Smooth muscle cell (in vitro differentiated cells): ENCODE measurements at regions not wholly inside any gene's neighbourhood (a gene's known extent, or its start where the extent isn't known, plus 50 kb on each side); places are given as distances from the start of the nearest gene placed in this dataset.

Experiments used
- DNase-seq: peaks from one replicate; lab custom pipeline; 2025; ENCODE audit not compliant: unreplicated experiment; lab: John Stamatoyannopoulos, UW
- H2AFZ ChIP-seq: fragments of 200-600 bp; sonication (generic); 2 replicates; pipeline ENCODE4 v1.6.0; 2016; ENCODE audit warnings: antibody characterized with exemption, low read depth, mild to moderate bottlenecking
- H3F3A ChIP-seq: fragments of 200-600 bp; sonication (generic); 2 replicates; pipeline ENCODE4 v1.6.0; 2017; ENCODE audit warnings: antibody characterized with exemption, low read depth
- H3K27ac ChIP-seq: fragments of 200-600 bp; sonication (generic); 2 replicates; pipeline ENCODE4 v1.5.1; 2016; ENCODE audit warnings: low read depth, mild to moderate bottlenecking
- H3K27me3 ChIP-seq: fragments of 200-600 bp; sonication (generic); 2 replicates; pipeline ENCODE4 v1.6.1; 2016; ENCODE audit warnings: low read depth, mild to moderate bottlenecking
- H3K36me3 ChIP-seq: fragments of 200-600 bp; sonication (generic); 2 replicates; pipeline ENCODE4 v1.5.1; 2016; ENCODE audit warnings: low read depth
- H3K4me1 ChIP-seq: fragments of 200-600 bp; sonication (generic); 2 replicates; pipeline ENCODE4 v1.5.1; 2016; ENCODE audit warnings: low read depth
- H3K4me2 ChIP-seq: fragments of 200-600 bp; sonication (generic); 2 replicates; pipeline ENCODE4 v1.6.0; 2016; ENCODE audit warnings: mild to moderate bottlenecking
- H3K4me3 ChIP-seq: fragments of 200-600 bp; sonication (generic); 2 replicates; pipeline ENCODE4 v1.5.1; 2016; ENCODE audit warnings: mild to moderate bottlenecking
- H3K79me2 ChIP-seq: fragments of 200-600 bp; sonication (generic); 2 replicates; pipeline ENCODE4 v1.6.0; 2016; ENCODE audit warnings: low read depth, mild to moderate bottlenecking
- H3K9ac ChIP-seq: fragments of 200-600 bp; sonication (generic); 2 replicates; pipeline ENCODE4 v1.6.0; 2016; ENCODE audit warnings: low read depth
- H3K9me3 ChIP-seq: fragments of 200-600 bp; sonication (generic); replicated peaks from 2 replicates; pipeline ENCODE4 v1.5.1; 2016; ENCODE audit warnings: low read depth
- H4K20me1 ChIP-seq: fragments of 200-600 bp; sonication (generic); 2 replicates; pipeline ENCODE4 v1.6.0; 2016; ENCODE audit warnings: low read depth
- WGBS: methylation state at CpG from one replicate; pipeline ENCODE4 v1.1.7; 2016; ENCODE audit warnings: low lambda C conversion rate; 5-methylcytosine and 5-hydroxymethylcytosine counted together
- TF ChIP-seq, protein P1 (sequence below): fragments of 200-600 bp; sonication (generic); IDR thresholded peaks from 2 replicates; pipeline ENCODE4 v1.5.1; 2017; ENCODE audit warnings: borderline replicate concordance, mild to moderate bottlenecking, antibody characterized with exemption; ENCODE audit not compliant: insufficient read depth, poor library complexity, severe bottlenecking

DNA sequence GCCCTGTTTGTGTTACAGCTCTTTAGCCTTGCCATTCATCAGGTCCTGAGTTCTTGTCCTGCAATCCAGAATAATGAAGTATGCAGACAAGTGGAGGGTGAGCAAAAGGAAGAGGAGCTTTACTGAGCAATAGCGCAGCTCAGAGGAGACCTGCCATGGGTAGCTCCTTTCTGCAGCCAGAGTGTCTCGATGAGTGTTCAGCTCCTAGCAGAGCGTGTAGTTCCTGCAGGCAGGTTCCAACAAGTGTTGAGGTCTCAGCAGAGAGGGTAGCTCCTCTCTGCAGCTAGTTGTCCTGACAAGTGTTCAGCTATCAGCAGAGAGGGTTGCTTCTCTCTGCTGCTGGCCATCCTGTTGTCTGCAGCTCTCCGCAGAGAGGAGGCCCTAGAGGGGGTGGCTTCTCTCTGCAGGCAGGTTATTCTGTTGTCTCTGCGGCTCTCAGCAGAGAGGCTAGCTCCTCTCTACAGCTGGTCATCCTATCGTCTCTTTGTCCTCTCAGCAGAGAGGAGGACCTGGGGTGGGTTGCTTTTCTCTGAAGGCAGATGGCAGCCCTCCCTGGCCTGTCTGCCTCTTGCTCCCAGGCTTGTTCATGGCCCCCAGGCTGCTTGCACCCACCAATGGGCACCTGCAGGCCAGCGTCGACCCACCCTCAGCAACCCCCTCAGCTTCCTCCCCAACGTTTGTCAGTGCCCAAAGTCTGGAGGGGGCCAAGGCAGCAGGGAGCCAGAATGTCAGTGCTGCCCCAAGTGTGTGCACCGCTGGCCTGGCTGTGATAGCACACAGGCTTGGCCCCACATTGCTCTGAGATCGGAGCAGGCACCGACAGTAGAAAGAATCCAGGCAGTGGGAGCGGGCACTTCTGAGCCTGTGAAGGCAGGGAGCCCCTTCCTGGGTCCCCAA lies 112.5 kb upstream of the RUNX3 start:
- no peaks in the 10 kb centered on the region for H3K27me3 ChIP-seq
- H3F3A ChIP-seq, result no peaks in the 10 kb centered on the region
- H3K9ac ChIP-seq, result no peak overlapping the region
- no peak overlapping the region for H2AFZ ChIP-seq
- no peak overlapping the region for H3K4me3 ChIP-seq
- DNase-seq, result no peak
- H3K79me2 ChIP-seq, result no peaks in the 10 kb centered on the region
- H3K4me1 ChIP-seq, result no peaks in the 10 kb centered on the region
- H3K4me2 ChIP-seq, result no peak overlapping the region
- H3K9me3 ChIP-seq, result no peaks in the 10 kb centered on the region
- H3K27ac ChIP-seq, result no peak overlapping the region
- H4K20me1 ChIP-seq, result no peaks in the 10 kb centered on the region
- H3K36me3 ChIP-seq, result no peaks in the 10 kb centered on the region
- TF ChIP-seq, protein P1, sequence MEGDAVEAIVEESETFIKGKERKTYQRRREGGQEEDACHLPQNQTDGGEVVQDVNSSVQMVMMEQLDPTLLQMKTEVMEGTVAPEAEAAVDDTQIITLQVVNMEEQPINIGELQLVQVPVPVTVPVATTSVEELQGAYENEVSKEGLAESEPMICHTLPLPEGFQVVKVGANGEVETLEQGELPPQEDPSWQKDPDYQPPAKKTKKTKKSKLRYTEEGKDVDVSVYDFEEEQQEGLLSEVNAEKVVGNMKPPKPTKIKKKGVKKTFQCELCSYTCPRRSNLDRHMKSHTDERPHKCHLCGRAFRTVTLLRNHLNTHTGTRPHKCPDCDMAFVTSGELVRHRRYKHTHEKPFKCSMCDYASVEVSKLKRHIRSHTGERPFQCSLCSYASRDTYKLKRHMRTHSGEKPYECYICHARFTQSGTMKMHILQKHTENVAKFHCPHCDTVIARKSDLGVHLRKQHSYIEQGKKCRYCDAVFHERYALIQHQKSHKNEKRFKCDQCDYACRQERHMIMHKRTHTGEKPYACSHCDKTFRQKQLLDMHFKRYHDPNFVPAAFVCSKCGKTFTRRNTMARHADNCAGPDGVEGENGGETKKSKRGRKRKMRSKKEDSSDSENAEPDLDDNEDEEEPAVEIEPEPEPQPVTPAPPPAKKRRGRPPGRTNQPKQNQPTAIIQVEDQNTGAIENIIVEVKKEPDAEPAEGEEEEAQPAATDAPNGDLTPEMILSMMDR, result no peak
- 78% methylated on average over 13 of the region's 13 CpGs for WGBS

DNA sequence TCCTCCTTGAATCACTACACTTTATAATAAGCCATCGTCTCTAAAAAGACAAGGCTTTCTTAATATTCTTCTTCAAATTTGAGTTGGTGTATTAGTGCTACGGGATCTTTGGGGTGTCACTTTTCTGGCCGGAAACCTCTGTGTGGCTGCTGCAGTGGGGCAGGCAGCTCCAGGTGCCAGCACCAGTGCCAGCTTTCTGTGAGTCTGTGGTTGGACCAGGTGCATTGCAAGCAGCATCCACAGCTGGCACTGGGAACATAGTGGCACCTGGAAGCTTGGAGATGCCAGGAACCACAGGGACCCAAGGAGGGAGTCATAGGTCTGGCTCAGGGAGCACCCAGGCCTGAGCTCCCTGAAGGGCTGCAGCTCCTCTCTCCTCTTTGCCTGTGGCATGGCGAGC lies 111.8 kb upstream of the RUNX3 start:
- Histone ChIP-seq H3K36me3 (no peaks in the 10 kb centered on the region), H2AFZ (no peak overlapping the region), H3K4me3 (no peak overlapping the region), H4K20me1 (no peaks in the 10 kb centered on the region), H3K9ac (no peak overlapping the region), H3K27me3 (no peaks in the 10 kb centered on the region), H3K4me1 (no peaks in the 10 kb centered on the region), H3K79me2 (no peaks in the 10 kb centered on the region), H3K27ac (no peak overlapping the region), H3F3A (no peaks in the 10 kb centered on the region), H3K4me2 (no peak overlapping the region), H3K9me3 (no peaks in the 10 kb centered on the region)
- 74% methylated on average over 4 of the region's 4 CpGs for WGBS
- TF ChIP-seq, protein P1, result no peak
- no peak for DNase-seq

DNA sequence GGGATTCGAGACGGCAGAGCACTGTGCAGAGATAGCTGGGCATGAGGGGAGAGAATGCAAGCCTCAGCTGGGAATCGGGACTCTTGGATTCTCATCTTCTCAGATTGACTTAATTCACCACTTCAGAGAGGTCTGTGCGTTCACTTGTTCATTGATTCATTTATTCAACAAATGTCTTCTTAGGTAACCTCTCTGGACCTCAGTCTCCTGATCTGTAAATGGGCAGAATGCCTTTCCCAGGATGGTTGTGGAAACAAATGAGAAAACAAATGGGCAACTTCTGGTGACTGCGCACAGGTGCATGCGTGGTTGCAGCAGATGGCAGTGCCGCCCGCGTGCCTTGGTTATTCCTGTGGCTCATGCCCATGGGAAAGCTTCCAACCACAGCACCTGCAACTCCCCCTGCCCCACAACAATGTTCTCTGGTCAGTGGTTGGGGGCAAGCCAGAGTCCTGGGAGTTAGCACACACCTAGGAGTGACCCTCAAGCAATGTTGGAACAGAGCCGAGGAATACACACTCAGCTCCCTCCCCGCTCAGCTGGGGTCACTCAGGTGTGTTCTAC lies 110.1 kb upstream of the RUNX3 start:
- DNase-seq, result no peak
- WGBS, result 82% methylated on average over 11 of the region's 11 CpGs
- Histone ChIP-seq H3K36me3 (no peaks in the 10 kb centered on the region), H3K27ac (no peak overlapping the region), H3K79me2 (no peaks in the 10 kb centered on the region), H2AFZ (no peak overlapping the region), H3K9me3 (no peaks in the 10 kb centered on the region), H3K4me1 (no peaks in the 10 kb centered on the region), H3K4me2 (no peak overlapping the region), H3F3A (no peaks in the 10 kb centered on the region), H3K9ac (no peak overlapping the region), H3K4me3 (no peak overlapping the region), H3K27me3 (no peaks in the 10 kb centered on the region), H4K20me1 (no peaks in the 10 kb centered on the region)
- TF ChIP-seq, protein P1, result no peak

DNA sequence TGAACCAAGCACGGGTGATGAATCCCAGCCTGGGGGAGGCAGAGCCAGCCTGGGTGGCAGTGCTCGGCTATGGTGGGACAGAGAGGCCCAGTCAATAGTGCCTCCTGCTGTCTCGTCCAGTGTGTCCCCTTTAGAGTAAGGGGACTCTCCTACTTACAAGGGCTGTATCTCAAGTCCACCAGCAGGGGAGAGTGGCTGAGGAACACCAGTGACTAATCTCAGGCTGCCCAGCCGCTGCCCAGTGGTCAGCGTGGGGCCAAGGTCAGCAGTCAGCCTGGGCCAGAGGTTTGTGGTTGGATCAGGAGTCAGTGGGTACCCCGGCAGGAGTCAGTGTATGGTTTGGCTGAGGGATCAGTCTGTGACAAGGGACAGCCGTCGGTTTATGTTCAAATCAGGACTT lies 109.2 kb upstream of the RUNX3 start:
- Histone ChIP-seq H3K9ac (no peak overlapping the region), H4K20me1 (no peaks in the 10 kb centered on the region), H3K79me2 (no peaks in the 10 kb centered on the region), H2AFZ (no peak overlapping the region), H3K4me1 (no peaks in the 10 kb centered on the region), H3K27ac (no peak overlapping the region), H3K4me2 (no peak overlapping the region), H3K4me3 (no peak overlapping the region), H3K27me3 (no peaks in the 10 kb centered on the region), H3K9me3 (no peaks in the 10 kb centered on the region), H3K36me3 (no peaks in the 10 kb centered on the region), H3F3A (no peaks in the 10 kb centered on the region)
- no peak for DNase-seq
- TF ChIP-seq, protein P1, result peak; percentile 17
- WGBS, result 77% methylated on average over 8 of the region's 8 CpGs
